Astrocyte (in vitro differentiated cells and primary cell): ENCODE measurements at regions not wholly inside any gene's neighbourhood (a gene's known extent, or its start where the extent isn't known, plus 50 kb on each side); places are given as distances from the start of the nearest gene placed in this dataset.
A peak's percentile ranks its signal among the peaks of the same experiment; 100 is the strongest.

Experiments
- DNase-seq: peaks from one replicate; pipeline ENCODE4 v3.0.0-alpha.2; 2010; ENCODE audit warnings: low read depth
- FAIRE-seq: peaks from 2 replicates; lab custom pipeline; 2011; peaks lifted over from hg19 to GRCh38; lab: Jason Lieb, UNC
- H2AFZ ChIP-seq: 2 replicates; pipeline ENCODE4 v1.6.0; 2012; ENCODE audit warnings: low read depth, low read length, inconsistent platforms
- H3K27ac ChIP-seq: 2 replicates; pipeline ENCODE4 v1.5.1; 2011; ENCODE audit warnings: low read depth, low read length, inconsistent platforms
- H3K27me3 ChIP-seq: 2 replicates; pipeline ENCODE4 v1.6.0; 2011; ENCODE audit warnings: low read length, inconsistent platforms; ENCODE audit not compliant: insufficient read depth
- H3K36me3 ChIP-seq: 2 replicates; pipeline ENCODE4 v1.5.1; 2011; ENCODE audit warnings: low read length, inconsistent platforms; ENCODE audit not compliant: insufficient read depth
- H3K4me1 ChIP-seq: 2 replicates; pipeline ENCODE4 v1.5.1; 2011; ENCODE audit warnings: low read length, inconsistent platforms; ENCODE audit not compliant: insufficient read depth
- H3K4me2 ChIP-seq: 2 replicates; pipeline ENCODE4 v1.6.0; 2012; ENCODE audit warnings: low read length, inconsistent platforms
- H3K4me3 ChIP-seq: 2 replicates; pipeline ENCODE4 v1.5.1; 2011; ENCODE audit warnings: low read depth, mild to moderate bottlenecking, low read length, inconsistent platforms; ENCODE audit not compliant: insufficient read depth
- H3K79me2 ChIP-seq: 2 replicates; pipeline ENCODE4 v1.6.0; 2012; ENCODE audit warnings: mild to moderate bottlenecking, low read length, inconsistent platforms; ENCODE audit not compliant: insufficient read depth
- H3K9ac ChIP-seq: 2 replicates; pipeline ENCODE4 v1.6.0; 2012; ENCODE audit warnings: mild to moderate bottlenecking, low read length, inconsistent platforms
- H3K9me3 ChIP-seq: 2 replicates; pipeline ENCODE4 v1.5.1; 2012; ENCODE audit warnings: low read depth, mild to moderate bottlenecking, low read length, inconsistent platforms; ENCODE audit not compliant: insufficient read depth
- H4K20me1 ChIP-seq: 2 replicates; pipeline ENCODE4 v1.6.0; 2012; ENCODE audit warnings: low read length, inconsistent platforms; ENCODE audit not compliant: insufficient read depth
- H3K27ac Mint-ChIP-seq: one replicate; pipeline ENCODE4 v1.8.0; 2021; ENCODE audit warnings: mild to moderate bottlenecking, mixed read lengths; ENCODE audit not compliant: unreplicated experiment
- H3K27me3 Mint-ChIP-seq: one replicate; pipeline ENCODE4 v1.8.0; 2021; ENCODE audit warnings: low read depth, mixed read lengths; ENCODE audit not compliant: unreplicated experiment
- H3K36me3 Mint-ChIP-seq: one replicate; pipeline ENCODE4 v1.8.0; 2021; ENCODE audit warnings: low read depth, mixed read lengths; ENCODE audit not compliant: unreplicated experiment
- H3K4me1 Mint-ChIP-seq: one replicate; pipeline ENCODE4 v1.8.0; 2021; ENCODE audit warnings: low read depth, mixed read lengths; ENCODE audit not compliant: unreplicated experiment
- H3K4me3 Mint-ChIP-seq: one replicate; pipeline ENCODE4 v1.8.0; 2021; ENCODE audit warnings: mild to moderate bottlenecking, moderate library complexity, mixed read lengths; ENCODE audit not compliant: unreplicated experiment
- H3K9me3 Mint-ChIP-seq: one replicate; pipeline ENCODE4 v1.8.0; 2021; ENCODE audit warnings: mild to moderate bottlenecking, mixed read lengths; ENCODE audit not compliant: unreplicated experiment
- EZH2 ChIP-seq: IDR thresholded peaks from 2 replicates; pipeline ENCODE4 v1.6.1; 2012; ENCODE audit warnings: mild to moderate bottlenecking, low read length, inconsistent platforms; ENCODE audit not compliant: insufficient read depth
- TF ChIP-seq, protein P1 (sequence below): IDR thresholded peaks from 2 replicates; pipeline ENCODE4 v1.5.1; 2011; ENCODE audit warnings: low read depth, mild to moderate bottlenecking, inconsistent platforms, low read length, moderate library complexity; ENCODE audit not compliant: insufficient read depth

- Histone ChIP-seq H3K4me3 (no peak overlapping the region), H3K79me2 (no peaks in the 10 kb centered on the region), H3K9me3 (no peaks in the 10 kb centered on the region), H2AFZ (peak overlapping the region; percentile 39), H3K4me1 (peaks cover 8% of the 10 kb centered on the region), H3K27ac (peak overlapping the region; percentile 58), H3K4me2 (peak overlapping the region; percentile 65), H3K36me3 (no peaks in the 10 kb centered on the region), H3K27me3 (no peaks in the 10 kb centered on the region), H4K20me1 (no peaks in the 10 kb centered on the region), H3K9ac (no peak overlapping the region)
- Mint-ChIP-seq H3K4me1 (peaks cover 21% of the 10 kb centered on the region), H3K9me3 (no peaks in the 10 kb centered on the region), H3K36me3 (no peaks in the 10 kb centered on the region), H3K27ac (peak overlapping the region; percentile 60), H3K27me3 (no peaks in the 10 kb centered on the region), H3K4me3 (no peak overlapping the region)
- TF ChIP-seq, protein P1, sequence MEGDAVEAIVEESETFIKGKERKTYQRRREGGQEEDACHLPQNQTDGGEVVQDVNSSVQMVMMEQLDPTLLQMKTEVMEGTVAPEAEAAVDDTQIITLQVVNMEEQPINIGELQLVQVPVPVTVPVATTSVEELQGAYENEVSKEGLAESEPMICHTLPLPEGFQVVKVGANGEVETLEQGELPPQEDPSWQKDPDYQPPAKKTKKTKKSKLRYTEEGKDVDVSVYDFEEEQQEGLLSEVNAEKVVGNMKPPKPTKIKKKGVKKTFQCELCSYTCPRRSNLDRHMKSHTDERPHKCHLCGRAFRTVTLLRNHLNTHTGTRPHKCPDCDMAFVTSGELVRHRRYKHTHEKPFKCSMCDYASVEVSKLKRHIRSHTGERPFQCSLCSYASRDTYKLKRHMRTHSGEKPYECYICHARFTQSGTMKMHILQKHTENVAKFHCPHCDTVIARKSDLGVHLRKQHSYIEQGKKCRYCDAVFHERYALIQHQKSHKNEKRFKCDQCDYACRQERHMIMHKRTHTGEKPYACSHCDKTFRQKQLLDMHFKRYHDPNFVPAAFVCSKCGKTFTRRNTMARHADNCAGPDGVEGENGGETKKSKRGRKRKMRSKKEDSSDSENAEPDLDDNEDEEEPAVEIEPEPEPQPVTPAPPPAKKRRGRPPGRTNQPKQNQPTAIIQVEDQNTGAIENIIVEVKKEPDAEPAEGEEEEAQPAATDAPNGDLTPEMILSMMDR, result no peak
- DNase-seq, result peak; percentile 47
- FAIRE-seq, result no peak
Measured at GRCh38 chr11:98565311-98565710, 455.4 kb upstream of the CNTN5 start.

DNA sequence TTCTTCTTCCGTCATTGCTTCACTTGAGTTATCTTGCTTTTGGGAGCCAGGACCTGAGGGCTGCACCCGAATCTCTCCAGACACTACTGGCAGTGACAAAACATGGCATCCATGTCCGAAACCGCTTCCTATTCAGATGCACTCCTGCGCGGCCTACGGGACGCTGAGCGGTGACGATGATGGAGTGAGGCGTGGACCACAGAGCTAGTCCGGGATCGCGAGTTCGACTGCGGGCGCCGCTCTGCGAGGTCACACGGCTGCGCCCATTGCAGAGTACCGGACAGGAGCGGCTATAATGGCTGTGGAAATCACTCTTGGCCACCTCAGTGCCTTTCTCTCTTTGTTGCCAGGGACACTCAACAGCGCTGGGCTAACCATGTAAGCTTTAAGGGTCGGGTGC lies 453.8 kb upstream of the CNTN5 start:
- H3K4me3 ChIP-seq, result no peak overlapping the region
- peaks cover 8% of the 10 kb centered on the region for H3K4me1 ChIP-seq
- Mint-ChIP-seq H3K27me3 (no peaks in the 10 kb centered on the region), H3K4me1 (peaks cover 17% of the 10 kb centered on the region), H3K4me3 (no peak overlapping the region), H3K36me3 (no peaks in the 10 kb centered on the region), H3K9me3 (no peaks in the 10 kb centered on the region), H3K27ac (no peak overlapping the region)
- TF ChIP-seq, protein P1, result no peak
- TF ChIP-seq EZH2, result no peak
- no peak overlapping the region for H2AFZ ChIP-seq
- H3K27me3 ChIP-seq, result no peaks in the 10 kb centered on the region
- H3K36me3 ChIP-seq, result no peaks in the 10 kb centered on the region
- H3K9me3 ChIP-seq, result no peaks in the 10 kb centered on the region
- FAIRE-seq, result no peak
- H3K79me2 ChIP-seq, result no peaks in the 10 kb centered on the region
- H4K20me1 ChIP-seq, result no peaks in the 10 kb centered on the region
- H3K9ac ChIP-seq, result no peak overlapping the region
- no peak overlapping the region for H3K27ac ChIP-seq
- no peak overlapping the region for H3K4me2 ChIP-seq
- DNase-seq, result no peak

DNA sequence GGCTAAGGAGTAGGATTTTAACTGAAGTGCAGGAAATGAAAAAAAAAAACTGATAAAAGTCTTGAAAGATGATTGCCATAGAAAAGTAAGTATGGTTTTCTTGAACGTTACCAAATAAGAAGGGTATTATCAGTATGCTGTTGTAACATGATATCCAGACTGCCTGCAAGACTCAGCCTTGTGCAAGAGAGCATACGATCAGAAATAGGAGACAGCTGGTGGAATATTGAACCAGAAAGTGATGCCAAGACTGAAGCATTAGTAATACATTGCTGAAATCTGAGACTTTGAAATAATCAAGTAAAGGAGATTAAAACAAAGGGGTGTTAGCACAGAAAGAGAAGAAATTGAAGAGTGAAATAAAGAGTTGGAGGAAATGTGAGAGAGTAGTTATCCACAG lies 452.7 kb upstream of the CNTN5 start:
- H3K9ac ChIP-seq, result no peak overlapping the region
- H3K27me3 Mint-ChIP-seq, result no peaks in the 10 kb centered on the region

More for the DNA sequence above, 452.7 kb upstream of the CNTN5 start:
- Mint-ChIP-seq H3K9me3 (no peaks in the 10 kb centered on the region), H3K4me3 (no peak overlapping the region), H3K36me3 (no peaks in the 10 kb centered on the region), H3K27ac (peak overlapping the region; percentile 6), H3K4me1 (peaks cover 17% of the 10 kb centered on the region)
- Histone ChIP-seq H3K9me3 (no peaks in the 10 kb centered on the region), H4K20me1 (no peaks in the 10 kb centered on the region), H2AFZ (no peak overlapping the region), H3K4me1 (peaks cover 8% of the 10 kb centered on the region), H3K27ac (no peak overlapping the region), H3K4me3 (no peak overlapping the region), H3K27me3 (no peaks in the 10 kb centered on the region), H3K36me3 (no peaks in the 10 kb centered on the region), H3K4me2 (no peak overlapping the region), H3K79me2 (no peaks in the 10 kb centered on the region)
- peak; percentile 18 for DNase-seq
- TF ChIP-seq, protein P1, result no peak
- no peak for TF ChIP-seq EZH2
- no peak for FAIRE-seq
